ENCODE measurements at regions not wholly inside any gene's neighbourhood (a gene's known extent, or its start where the extent isn't known, plus 50 kb on each side); places are given as distances from the start of the nearest gene placed in this dataset.

DNA sequence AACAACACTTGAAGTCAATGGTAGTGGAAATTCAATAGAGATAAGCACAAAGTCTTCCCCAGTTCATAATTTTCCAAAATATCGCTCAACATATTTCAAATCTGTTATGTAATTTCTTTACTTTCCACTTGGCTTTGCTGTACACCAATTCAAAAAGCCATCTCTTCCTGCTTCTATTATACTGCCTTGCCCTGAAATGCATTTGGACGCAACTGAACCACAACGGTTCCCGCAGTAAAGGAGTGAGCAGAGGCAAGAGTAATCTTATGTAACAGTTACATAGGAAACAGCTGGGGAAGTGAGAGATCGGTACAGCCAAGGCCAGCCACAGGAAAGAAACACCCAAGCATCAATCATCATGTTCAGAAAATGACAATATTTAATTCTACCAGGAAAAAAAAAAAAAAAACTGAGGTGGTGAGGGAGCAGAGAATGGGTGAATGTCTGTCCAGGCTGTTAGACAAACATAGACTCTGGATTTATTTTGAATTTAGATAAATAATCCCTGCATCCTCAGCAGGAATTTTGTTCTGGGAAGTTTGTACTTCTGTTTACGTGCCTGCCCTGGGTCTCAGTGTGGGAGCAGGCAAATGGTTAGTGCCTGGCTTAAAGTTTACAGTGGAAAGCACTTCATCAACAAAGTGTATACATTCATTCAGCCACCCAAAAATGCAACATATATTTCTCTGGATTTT is 392.2 kb downstream of the ETS1 start:
- DNase-seq (ENCODE audit: low spot score): no peak

DNA sequence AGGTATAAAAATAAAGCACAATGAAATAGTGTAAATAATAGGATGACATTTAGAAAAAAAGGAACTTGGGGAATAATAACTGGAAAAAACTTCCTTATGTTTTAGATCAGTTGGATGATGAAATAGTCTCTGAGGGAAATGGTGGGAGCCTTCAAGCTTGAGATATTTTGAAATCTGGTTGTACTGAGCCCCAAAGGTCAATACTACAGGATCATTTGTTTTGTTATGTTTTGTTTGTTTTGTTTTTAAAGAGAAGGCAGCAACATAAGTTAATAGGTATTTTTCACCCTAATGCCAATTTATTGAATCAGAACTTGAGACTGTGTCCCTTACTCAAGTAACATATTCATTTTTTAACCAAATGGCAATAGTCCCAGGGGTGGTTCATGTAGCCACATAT is 393.1 kb downstream of the ETS1 start:
- DNase-seq (ENCODE audit: low spot score): no peak

GRCh38 chr11:128193615-128194014 is 393.7 kb downstream of the ETS1 start:
- DNase-seq (ENCODE audit: low spot score): no peak

DNA sequence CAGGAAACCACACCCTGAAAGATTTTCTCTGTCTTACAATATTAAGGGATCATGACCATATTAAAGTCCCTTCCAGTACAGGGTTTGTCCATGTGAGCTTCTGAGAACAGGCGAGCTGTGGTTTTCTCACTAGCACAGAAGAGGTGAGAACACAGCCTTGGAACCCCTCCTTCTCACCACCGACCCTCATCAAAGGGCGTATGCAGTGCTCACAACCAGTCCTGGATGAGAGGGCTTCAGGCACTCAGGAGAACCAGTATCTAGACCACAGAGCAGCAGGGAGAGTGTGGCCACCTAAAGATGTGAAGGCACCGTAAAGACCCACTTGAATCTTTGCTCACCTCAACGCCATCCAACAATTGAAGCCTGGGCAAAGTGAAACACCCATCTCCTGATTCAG is 397.0 kb downstream of the ETS1 start:
- DNase-seq (ENCODE audit: low spot score): no peak

DNA sequence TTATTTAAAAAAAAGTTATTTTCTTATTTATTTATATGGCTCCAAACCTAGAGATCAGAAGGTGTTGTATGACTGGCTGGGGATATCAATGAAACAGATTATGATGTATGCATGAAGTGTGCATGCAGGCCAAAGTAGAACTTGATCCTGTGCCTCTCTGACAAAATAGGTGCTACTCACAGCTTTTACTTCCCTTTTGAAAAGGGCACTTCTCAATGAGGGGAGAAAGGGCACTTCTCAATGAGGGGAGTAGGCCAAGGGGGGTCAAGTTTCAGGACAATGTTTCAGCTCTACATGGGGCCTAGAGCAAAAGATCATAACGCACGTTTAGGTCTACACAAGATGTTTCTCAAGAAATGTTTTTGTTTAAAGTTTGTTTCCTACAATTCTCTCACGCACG is 397.5 kb downstream of the ETS1 start:
- no peak for DNase-seq (ENCODE audit: low spot score)

DNA sequence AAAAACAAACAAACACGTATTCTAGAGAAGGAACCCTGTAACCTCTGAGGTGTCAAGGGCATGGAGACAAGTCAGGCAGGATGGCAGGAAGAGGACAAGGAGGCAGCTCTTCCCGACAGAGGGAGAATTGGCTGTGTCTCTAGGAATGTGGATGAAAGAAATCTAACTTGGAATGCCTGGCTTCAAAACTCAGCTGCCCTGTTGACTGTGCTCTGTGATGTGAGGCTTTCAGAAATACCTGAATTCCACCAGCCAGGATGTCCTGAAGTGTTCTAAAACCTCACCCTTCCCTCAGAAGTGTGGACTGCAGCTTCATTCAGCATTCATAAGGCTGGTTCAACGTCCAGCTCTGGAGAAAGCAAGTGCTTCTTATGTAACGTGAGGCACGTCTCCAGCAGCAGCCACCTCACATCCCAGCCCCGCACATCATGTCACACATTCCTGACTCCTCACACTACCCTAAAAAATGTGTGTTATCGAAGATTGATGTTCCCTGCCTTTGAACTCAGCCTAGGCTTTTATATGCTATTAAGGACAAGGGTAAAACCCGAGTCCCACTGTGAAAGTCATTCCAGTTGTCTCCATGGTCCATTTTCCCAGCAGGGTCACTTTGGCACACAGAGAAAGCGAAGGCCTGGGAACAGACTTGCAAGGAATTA is 398.9 kb downstream of the ETS1 start:
- no peak for DNase-seq (ENCODE audit: low spot score)

GRCh38 chr11:128187835-128188234 is 399.5 kb downstream of the ETS1 start:
- no peak for DNase-seq (ENCODE audit: low spot score)

GRCh38 chr11:128187377-128187776 is 400.0 kb downstream of the ETS1 start:
- DNase-seq (ENCODE audit: low spot score): no peak

- no peak for DNase-seq (ENCODE audit: low spot score)
Measured at GRCh38 chr11:128184981-128185380, 402.4 kb downstream of the ETS1 start.

DNA sequence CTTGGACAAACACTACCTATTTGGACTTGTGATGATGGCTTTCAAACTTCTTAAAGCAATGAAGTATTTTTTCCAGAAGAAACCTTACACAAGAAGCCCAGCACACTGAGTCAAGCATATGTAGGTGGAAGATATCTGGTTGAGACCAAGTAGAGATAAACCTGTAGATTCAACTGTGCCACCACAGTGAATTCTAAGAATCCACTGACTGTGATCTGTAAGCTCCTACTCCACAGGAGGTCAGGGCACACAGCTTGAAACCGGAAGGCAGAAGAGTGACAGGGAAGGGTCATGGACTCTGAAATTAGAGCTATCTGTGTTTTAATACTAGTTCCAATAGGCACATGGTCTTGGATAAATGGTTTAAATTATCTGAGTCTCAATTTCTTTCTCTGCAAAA is 404.5 kb downstream of the ETS1 start:
- no peak for DNase-seq (ENCODE audit: low spot score)

- no peak for DNase-seq (ENCODE audit: low spot score)
Measured at GRCh38 chr11:128181984-128182383, 405.4 kb downstream of the ETS1 start.

DNA sequence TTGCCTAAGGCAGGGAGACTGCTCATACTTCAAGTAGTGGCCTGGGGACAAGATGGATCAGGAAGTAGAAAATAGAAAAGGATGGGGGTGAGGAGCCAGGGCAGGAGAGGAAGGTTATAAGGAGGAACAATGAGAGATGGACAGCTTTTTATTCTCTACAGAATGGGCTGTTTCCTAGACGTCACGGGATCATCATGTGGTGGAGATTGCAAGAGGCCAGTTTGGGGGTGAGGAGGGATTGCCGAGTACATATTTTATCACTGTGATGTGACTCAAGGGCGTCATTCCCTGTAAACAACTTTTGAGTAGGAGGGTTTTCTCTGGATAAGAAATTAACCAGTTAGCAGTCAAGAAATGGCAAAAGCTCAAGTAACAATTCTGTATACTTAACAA is 406.3 kb downstream of the ETS1 start:
- no peak for DNase-seq (ENCODE audit: low spot score)

DNA sequence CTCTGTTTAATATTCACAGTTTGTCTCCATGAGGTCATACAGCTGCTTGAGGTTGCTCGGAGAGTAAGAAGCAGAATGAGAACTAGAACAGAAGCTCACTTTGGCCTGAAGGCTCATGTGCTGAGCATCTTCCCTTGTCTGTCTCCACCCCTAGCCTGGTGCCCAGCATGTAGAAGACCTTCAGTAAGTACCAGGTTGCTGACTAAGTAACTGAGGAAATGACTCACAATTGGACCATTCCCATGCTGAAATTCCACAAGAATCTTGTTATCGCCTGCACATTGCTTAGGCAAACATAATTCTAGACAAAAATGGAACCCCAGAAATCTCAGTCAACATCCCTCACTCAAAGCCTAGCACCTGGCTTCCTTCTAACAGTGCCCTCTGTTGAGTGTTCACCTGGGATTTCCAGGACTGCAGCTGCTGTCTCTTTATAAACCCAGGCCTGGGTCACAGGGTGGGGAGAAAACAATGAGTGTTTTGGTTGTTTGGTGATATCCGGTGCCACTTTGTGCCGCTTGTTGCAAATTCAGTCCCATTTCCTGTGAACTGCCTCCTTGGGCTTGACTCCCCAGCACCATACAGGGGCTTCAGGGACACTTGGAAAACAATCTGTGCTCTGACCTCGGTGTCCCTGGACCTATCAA is 406.8 kb downstream of the ETS1 start:
- no peak for DNase-seq (ENCODE audit: low spot score)

DNA sequence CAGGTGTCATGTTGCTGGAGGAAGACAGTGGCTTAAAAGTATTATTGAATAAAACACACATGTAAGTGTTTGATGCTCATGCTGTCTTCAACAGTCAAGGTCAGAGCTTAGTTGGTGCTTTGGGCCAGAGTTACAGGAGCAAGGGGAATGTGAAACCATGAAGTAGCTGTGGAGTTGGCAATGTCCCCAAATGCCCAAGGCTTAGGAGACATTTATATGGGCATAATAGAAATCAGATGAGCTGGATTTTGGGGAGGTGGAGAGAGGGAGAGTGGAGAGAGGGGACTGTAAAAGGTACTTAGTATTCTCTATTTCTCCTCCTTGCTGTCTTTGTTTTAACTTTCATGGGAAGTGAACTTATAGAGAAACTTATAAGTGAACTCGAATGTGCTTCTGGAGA is 407.8 kb downstream of the ETS1 start:
- DNase-seq (ENCODE audit: low spot score): no peak

GRCh38 chr11:128179039-128179438 is 408.3 kb downstream of the ETS1 start:
- no peak for DNase-seq (ENCODE audit: low spot score)

- DNase-seq (ENCODE audit: low spot score): no peak
Measured at GRCh38 chr11:128174465-128175291, 412.7 kb downstream of the ETS1 start.

DNA sequence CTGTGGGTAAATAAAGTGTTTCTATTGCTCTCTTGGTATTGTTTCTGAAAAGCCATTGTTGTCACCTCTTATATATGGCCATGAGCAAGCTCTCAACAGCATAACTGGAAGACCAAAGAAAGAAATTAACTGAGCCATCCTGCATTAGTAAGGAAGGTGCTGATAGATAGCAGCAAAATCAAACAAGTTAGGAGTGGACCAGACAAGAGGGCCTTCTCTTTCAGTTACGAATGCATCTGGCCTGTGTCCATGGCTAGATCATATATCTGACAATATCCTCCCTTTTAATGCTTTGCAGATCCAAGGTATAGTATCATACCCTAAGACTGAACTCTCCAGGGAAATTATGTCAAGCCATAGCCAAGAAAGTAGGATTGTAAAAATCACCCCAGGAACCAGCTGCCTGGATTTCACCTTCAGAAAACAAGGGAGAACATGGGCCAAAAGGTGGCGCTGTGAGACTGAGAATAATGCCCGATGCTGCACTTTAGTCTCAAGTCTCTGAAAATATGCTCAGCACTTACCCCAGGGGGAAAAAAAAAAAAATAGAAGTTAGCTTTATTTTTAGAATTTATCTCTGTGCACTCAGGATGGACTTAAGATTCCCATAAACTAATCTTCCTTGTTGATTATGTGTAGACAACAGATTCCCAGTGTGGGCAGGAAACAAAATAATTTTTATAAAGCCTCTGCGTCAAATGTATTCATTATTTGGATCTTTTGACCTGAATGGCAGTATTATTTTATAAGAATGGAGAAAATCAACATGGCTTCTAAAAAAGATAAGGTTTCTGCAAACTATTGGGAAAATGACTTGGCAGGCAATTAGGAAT is 415.1 kb downstream of the ETS1 start:
- peak; percentile 19 for DNase-seq (ENCODE audit: low spot score)

- DNase-seq (ENCODE audit: low spot score): no peak
Measured at GRCh38 chr11:128171506-128171905, 415.9 kb downstream of the ETS1 start.

GRCh38 chr11:128165572-128165971 is 421.8 kb downstream of the ETS1 start:
- DNase-seq (ENCODE audit: low spot score): no peak

DNA sequence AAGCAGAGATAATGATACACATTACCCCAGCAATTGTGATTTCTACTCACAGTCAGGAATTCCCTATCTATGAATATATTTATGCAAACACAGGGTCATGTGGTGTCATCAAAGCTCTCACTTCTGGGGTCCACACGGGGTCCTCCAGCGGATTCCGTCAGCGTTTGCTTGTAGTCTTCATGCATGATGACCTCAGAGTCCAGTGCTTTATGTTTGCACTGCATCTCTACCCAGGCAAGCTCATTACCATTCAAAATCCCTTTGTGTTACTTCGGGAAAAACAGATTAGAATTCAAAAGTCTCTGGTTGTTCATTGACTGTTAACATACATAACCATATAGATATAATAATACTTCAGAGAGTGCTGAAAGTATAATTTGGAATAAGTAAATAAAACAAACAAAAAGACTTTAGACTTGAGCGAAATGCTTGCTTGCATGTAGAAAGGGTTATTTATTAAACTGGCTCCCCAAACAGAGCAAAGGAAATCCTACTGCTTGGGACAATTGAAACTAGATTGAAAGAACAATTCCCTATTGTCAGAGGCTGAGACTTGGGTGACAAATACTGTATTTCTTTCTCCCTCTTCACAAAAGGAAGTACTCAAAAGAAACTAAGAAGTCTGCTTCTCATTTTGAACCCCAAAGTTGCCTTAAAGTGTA is 423.1 kb downstream of the ETS1 start:
- no peak for DNase-seq (ENCODE audit: low spot score)

DNA sequence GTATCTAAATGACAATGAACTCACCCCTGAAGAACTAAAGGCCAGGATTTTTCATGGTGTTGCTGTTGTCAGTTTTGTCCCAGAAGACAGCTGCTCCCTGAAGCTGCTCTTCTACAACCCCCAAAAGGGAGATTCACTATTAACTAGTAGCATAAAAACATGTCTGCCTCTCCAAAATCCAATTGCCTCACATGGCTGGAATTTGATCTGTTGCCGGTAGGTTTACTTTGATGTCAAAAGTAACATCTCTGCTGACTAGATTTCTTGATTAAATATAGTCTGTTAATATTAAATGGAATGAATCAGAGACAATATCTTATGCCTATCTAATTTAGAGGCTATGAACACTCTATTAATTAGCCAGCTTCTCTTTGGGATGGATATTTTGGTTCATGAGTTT is 425.4 kb downstream of the ETS1 start:
- DNase-seq (ENCODE audit: low spot score): no peak
